DMS79 treated with DMSO at 0.1 percent for 48 hours (cell line): ENCODE measurements at regions not wholly inside any gene's neighbourhood (a gene's known extent, or its start where the extent isn't known, plus 50 kb on each side); places are given as distances from the start of the nearest gene placed in this dataset.

Experiments used
- DNase-seq: peaks from one replicate; lab custom pipeline; 2025; lab: John Stamatoyannopoulos, UW

DNA sequence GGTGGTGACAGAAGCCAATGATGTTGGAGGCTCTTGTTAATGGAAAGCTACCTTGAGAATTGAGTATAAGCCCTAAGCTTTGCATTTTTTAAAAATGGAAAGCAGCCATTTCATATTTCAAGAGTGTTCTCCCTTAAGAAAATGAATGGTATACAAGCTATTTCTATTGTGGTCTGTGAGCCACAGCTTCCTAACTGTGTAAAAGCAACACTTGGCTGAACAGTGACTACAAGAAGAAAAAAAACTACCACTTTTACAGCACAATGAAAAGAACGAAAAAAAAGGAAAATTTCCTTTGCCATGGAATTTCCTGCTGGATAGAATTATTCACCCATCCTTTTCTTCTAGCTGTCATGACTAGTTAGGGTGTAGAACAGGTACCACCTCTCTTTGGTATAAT is 397.1 kb upstream of the BTBD3 start:
- no peak for DNase-seq

- no peak for DNase-seq
Observed at GRCh38 chr20:11521476-11522365, 396.0 kb upstream of the BTBD3 start.

GRCh38 chr20:11522366-11522741 is 395.3 kb upstream of the BTBD3 start:
- DNase-seq, result no peak

- no peak for DNase-seq
Observed at GRCh38 chr20:11529047-11529446, 388.6 kb upstream of the BTBD3 start.

DNA sequence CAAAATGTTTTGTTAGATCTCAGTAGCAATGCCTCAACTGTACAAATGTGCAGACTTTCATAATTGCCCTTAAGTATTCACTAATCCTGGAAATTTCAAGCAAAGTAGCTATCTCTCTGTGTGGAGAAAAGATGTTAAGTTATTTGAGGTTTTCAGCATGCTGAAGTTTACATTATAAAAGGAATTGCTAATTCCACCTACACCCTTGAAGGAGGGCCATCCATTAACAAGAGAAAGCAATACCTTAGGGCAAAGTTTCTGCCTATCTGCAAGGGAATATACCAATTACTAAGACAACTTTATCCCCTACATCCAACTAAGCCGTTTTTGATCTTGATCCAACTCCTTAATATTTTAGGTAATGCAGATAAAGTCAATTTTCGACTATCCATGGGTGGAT is 380.7 kb upstream of the BTBD3 start:
- no peak for DNase-seq

GRCh38 chr20:11539450-11539849 is 378.2 kb upstream of the BTBD3 start:
- DNase-seq, result no peak

DNA sequence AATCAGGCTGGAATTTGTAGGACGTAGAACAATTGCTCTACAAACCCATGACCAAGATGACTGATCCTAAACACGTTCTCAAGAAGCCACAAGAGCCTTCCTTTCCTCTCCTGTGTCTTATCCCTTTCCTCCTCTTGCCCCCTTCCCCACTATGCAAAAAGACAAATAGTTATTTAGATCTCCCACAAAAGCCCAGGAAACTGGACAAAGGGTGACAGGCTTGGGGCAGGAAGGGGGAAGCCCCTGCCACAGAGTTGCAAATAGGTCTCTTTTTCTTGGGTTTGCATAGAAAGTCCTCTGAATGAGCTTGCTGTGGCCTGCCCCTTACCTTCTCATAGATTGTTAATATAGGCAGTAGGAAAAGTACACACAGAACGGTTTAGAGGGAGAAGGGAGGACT is 377.1 kb upstream of the BTBD3 start:
- DNase-seq, result no peak

GRCh38 chr20:11542645-11543044 is 375.0 kb upstream of the BTBD3 start:
- DNase-seq, result no peak

- peak; percentile 71 for DNase-seq
Observed at GRCh38 chr20:11544029-11544678, 373.5 kb upstream of the BTBD3 start.

- no peak for DNase-seq
Observed at GRCh38 chr20:11546939-11547338, 370.8 kb upstream of the BTBD3 start.

DNA sequence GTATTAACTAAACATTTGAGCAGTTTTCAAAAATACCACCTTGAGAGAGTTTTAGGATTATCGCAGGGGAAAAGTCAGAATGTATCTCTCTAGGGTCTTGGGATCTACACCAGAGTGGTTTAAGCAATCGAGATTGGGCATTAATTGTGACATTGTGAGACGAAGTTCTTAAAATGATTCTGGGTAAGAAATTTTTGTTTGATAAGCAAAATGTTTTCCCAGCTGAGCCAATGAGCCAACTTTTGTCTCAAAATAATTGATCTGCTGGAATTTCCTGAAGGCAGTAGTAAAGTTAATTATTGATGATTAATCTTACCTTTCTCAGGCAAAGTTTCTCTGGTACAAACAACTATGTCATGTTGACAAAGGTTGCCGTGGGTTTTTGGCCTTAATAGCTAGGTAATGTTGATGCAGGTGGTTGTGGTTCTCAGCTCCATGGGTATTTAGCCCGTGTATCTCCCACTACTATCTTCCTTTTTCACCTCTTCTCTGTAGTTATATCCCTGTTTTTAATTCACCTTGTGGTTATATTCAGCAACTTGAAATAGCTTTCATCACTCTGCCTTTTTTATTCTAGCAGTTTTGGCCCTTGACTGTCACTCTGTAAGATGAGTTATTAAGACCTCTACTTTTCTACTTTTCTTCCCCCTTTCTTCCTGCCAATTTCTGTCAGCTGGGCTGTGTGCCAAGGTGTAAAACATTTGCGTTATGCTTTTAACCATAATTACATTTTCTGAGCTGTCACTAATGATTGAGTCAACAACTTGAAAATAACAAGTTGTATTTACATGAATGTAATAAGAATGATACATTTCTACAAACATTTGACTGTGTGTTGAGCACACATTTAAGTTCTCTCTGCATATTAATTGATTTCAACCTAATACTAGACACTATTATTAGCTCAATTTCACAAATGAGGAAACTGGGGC is 368.3 kb upstream of the BTBD3 start:
- DNase-seq, result peak; percentile 23

- no peak for DNase-seq
Observed at GRCh38 chr20:11550657-11551338, 366.9 kb upstream of the BTBD3 start.

DNA sequence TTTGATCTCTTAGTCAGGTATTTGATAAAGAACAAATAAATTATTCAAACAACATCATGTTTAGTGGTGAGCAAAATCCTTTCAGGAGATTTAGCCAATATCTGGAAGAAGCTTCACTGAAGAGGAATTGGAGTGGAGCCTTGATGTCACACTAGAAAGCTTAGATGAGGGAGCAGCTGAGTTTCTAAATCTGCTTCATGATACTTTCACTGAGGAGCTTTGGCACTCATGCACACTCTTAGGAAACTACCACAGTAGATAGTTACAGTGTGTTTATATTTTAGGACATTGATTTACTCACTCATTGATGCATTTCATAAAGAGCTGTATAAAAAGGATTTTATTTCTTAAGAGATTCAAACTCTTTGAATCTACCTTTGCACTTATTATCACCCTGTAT is 366.2 kb upstream of the BTBD3 start:
- no peak for DNase-seq

DNA sequence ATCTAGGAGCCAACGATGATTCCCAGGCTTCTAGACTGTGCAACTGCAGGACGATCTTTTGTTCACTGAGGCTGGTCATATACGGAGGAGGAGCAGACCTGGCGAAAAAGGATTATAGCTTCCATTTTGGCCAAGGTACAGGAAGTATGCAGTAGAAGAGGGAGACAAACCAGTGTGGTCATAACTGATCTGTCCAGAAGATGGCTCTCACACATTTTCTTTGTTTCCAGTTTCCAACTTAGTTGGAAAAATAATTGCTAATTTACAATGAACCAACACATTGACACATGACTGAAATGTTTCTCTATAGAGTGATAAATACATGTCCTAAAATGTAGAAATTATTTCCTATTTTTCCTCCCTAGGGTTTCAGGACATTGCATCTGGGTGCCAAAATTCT is 364.1 kb upstream of the BTBD3 start:
- peak; percentile 15 for DNase-seq

DNA sequence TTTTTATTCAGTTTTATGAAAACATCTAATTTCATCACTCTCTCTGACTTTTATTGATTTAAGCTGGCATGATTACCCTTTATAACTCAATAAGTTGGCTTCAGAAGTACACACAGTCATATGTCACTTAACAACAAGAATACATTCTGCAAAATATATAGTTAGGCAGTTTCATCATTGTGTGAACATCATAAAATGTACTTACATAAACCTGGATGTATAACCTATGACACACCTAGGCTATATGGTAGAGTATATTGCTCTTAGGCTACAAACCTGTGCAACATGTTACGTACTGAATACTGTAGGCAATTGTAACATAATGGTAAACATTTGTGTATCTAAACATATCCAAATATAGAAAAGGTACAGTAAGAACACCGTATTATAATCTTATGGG is 362.2 kb upstream of the BTBD3 start:
- DNase-seq, result no peak

DNA sequence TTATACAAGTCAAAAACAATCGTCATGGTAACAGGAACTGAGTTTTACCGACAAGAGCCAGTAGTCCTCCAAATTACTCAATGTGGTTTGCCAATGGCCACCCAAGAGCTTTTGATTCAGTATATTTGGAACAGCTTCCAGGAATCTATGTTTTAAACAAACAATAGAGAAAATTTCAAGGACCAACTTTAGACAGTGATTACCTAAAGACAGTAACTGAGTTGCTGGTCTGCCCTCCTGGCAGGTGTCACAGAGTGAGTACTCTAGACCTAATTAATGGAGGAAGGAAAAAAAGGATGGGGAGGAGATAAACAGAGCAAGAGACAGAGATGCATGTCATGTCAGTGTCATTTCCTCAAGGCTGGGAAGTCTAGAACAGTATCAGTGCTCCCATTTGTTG is 361.3 kb upstream of the BTBD3 start:
- DNase-seq, result peak; percentile 10

GRCh38 chr20:11564491-11564890 is 353.2 kb upstream of the BTBD3 start:
- DNase-seq, result no peak

DNA sequence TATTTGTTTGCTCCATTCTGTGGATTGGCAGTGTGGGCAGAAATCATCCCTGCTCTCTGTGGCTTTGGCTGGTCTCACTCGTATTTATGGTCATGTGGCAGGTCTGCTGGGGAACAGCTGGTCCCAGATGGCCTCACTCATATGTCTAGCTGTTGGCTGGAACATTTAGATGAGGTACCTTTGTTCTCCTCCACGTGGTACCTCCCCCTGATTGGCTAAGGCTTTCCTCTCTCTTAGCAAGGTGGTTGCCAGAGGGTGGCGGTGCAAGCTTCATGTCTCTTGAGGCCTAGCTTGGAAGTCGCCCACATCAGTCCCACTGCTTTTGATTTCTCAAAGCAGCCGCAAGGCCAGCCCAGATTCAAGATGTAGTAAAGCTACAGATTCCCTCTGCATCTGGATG is 348.5 kb upstream of the BTBD3 start:
- DNase-seq, result no peak

- no peak for DNase-seq
Observed at GRCh38 chr20:11573507-11573906, 344.2 kb upstream of the BTBD3 start.

DNA sequence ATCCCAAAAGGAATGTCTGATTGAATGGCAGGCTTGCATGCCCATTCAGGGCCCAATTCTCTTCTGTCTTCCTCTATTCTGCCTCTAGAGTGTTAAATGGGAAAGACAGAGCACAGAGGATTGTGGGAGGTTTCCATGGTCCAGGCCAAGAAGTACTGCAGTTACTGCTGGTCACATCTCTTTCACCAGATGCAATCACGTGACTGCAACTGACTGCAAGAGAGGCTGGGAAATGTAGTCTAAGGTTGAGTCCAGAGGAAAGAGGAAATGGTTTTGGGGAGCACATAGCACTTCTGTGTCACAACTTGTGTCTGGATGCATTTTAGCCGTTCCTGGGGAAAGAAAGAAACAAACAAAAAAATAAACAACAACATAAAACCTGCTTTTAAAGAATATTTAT is 336.4 kb upstream of the BTBD3 start:
- no peak for DNase-seq

GRCh38 chr20:11582060-11582459 is 335.6 kb upstream of the BTBD3 start:
- no peak for DNase-seq

DNA sequence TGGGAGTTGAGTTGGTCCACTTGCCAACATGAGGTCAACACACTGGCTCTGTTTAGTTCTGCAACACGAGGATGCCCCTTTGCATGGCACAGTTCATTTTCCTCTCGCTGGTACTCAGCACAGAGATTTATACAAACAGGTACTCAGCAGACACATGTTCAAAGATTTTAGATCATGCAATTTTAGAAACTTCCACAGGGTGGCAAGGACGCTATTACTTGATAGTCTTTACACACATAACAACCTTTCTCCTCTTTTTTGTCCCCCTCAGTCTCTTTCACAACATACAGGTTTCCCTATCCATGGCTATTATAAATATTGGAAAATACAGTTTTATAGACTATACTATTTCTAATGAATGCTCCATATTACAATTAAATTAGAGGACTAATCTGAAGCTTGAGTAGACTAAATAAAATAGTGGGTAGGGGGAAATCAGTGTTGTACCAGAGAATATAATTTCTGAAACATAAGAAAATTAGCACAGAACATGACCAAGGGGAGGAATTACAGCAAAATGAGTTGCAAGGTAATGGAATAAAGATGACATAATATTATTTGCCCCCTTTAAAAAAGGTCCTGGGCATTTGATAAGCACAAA is 331.8 kb upstream of the BTBD3 start:
- peak; percentile 18 for DNase-seq
